ENCODE measurements at regions not wholly inside any gene's neighbourhood (a gene's known extent, or its start where the extent isn't known, plus 50 kb on each side); places are given as distances from the start of the nearest gene placed in this dataset.

- Histone ChIP-seq H3K27me3 (ENCODE audit: insufficient read depth, low read length, poor library complexity, severe bottlenecking) (no peaks in the 10 kb centered on the region), H3K27ac (ENCODE audit: low read depth, low read length) (no peak overlapping the region), H3K36me3 (ENCODE audit: insufficient read depth, low read length) (no peaks in the 10 kb centered on the region), H3K4me1 (ENCODE audit: insufficient read depth, low read length) (no peaks in the 10 kb centered on the region), H3K9me3 (ENCODE audit: low read length) (no peaks in the 10 kb centered on the region), H3K4me3 (ENCODE audit: low read length) (no peak overlapping the region)
- CTCF ChIA-PET, result no interaction called here
- no peak for DNase-seq
- H3K27me3 Mint-ChIP-seq, result peaks cover 4 to 49% of the 10 kb centered on the region in 2 donors
- no peaks in the 10 kb centered on the region for H3K4me1 Mint-ChIP-seq
- H3K27ac Mint-ChIP-seq, result no peak overlapping the region
- no peak overlapping the region for H3K4me3 Mint-ChIP-seq
- no peaks in the 10 kb centered on the region for H3K36me3 Mint-ChIP-seq
- peaks cover 0 to 6% (median 5%) of the 10 kb centered on the region in 5 donors for H3K9me3 Mint-ChIP-seq
- POLR2A ChIA-PET, result no interaction called here
These were observed 70.8 kb upstream of the STARD4 start for GRCh38 chr5:111582993-111583601.

DNA sequence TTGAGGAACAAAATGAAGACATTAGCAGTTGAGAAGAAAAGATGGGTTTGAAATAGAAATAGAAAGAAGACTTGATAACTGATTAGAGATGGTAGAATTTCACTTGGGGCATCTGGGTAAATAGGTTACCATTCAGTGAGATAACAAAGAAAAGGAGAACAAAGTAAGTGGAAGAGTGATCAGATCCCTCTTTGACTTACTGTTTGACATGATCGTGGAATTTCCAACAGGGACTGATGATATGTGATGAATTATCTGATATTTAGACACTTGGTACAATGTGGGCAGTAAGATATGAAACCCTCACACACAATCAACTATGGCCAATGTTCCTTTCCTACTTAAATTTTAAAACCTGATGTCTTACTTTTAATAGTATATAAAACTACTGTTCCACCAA, 70.1 kb upstream of the STARD4 start:
- no peak overlapping the region for H3K27ac Mint-ChIP-seq
- H3K27me3 Mint-ChIP-seq, result peaks cover 4 to 43% of the 10 kb centered on the region in 2 donors
- H3K4me3 ChIP-seq (ENCODE audit: low read length), result no peak overlapping the region
- H3K9me3 Mint-ChIP-seq, result peaks cover 0 to 7% (median 5%) of the 10 kb centered on the region in 5 donors
- no peak overlapping the region for H3K4me3 Mint-ChIP-seq
- H3K36me3 ChIP-seq (ENCODE audit: insufficient read depth, low read length), result no peaks in the 10 kb centered on the region
- H3K36me3 Mint-ChIP-seq, result no peaks in the 10 kb centered on the region
- no peak overlapping the region for H3K27ac ChIP-seq (ENCODE audit: low read depth, low read length)
- CTCF ChIA-PET, result no interaction called here
- H3K4me1 ChIP-seq (ENCODE audit: insufficient read depth, low read length), result no peaks in the 10 kb centered on the region
- no peaks in the 10 kb centered on the region for H3K9me3 ChIP-seq (ENCODE audit: low read length)
- no peak for DNase-seq
- POLR2A ChIA-PET, result no interaction called here
- H3K4me1 Mint-ChIP-seq, result no peaks in the 10 kb centered on the region
- no peaks in the 10 kb centered on the region for H3K27me3 ChIP-seq (ENCODE audit: insufficient read depth, low read length, poor library complexity, severe bottlenecking)

DNA sequence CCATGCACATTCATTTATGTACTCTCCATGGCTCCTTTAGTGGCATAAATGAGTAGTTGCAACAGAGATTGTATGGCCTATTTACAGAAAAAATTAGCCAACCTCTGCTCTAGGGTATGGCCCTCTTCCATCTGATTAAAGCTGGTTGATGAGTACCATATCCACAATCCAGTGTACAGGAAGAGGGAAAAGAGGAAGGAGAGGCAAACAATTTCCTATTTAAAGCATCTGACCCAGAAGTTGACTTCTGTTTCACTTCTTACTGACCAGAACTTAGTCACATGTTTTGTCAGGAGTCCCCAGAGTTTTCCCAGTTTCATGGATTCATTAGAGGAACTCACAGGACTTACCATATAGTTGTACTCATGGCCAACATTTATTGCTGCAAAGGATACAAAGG, 68.6 kb upstream of the STARD4 start:
- no peaks in the 10 kb centered on the region for H3K4me1 ChIP-seq (ENCODE audit: insufficient read depth, low read length)
- ChIA-PET POLR2A (no interaction called here), CTCF (no interaction called here)
- Mint-ChIP-seq H3K9me3 (peaks cover 0 to 7% (median 5%) of the 10 kb centered on the region in 5 donors), H3K27ac (no peak overlapping the region), H3K27me3 (peaks cover 3 to 32% of the 10 kb centered on the region in 2 donors), H3K4me3 (no peak overlapping the region), H3K36me3 (no peaks in the 10 kb centered on the region), H3K4me1 (no peaks in the 10 kb centered on the region)
- no peaks in the 10 kb centered on the region for H3K36me3 ChIP-seq (ENCODE audit: insufficient read depth, low read length)
- no peak overlapping the region for H3K4me3 ChIP-seq (ENCODE audit: low read length)
- no peaks in the 10 kb centered on the region for H3K27me3 ChIP-seq (ENCODE audit: insufficient read depth, low read length, poor library complexity, severe bottlenecking)
- no peak for DNase-seq
- H3K27ac ChIP-seq (ENCODE audit: low read depth, low read length), result no peak overlapping the region
- H3K9me3 ChIP-seq (ENCODE audit: low read length), result no peaks in the 10 kb centered on the region

GRCh38 chr5:111574311-111574710, 62.0 kb upstream of the STARD4 start:
- H3K27me3 Mint-ChIP-seq, result peaks cover 14 to 36% of the 10 kb centered on the region in 2 donors
- Histone ChIP-seq H3K27me3 (ENCODE audit: insufficient read depth, low read length, poor library complexity, severe bottlenecking) (no peaks in the 10 kb centered on the region), H3K36me3 (ENCODE audit: insufficient read depth, low read length) (no peaks in the 10 kb centered on the region), H3K4me1 (ENCODE audit: insufficient read depth, low read length) (no peaks in the 10 kb centered on the region), H3K9me3 (ENCODE audit: low read length) (no peaks in the 10 kb centered on the region), H3K4me3 (ENCODE audit: low read length) (no peak overlapping the region), H3K27ac (ENCODE audit: low read depth, low read length) (no peak overlapping the region)
- POLR2A ChIA-PET, result no interaction called here
- H3K9me3 Mint-ChIP-seq, result peaks cover 4 to 20% (median 9%) of the 10 kb centered on the region in 5 donors
- CTCF ChIA-PET, result no interaction called here
- H3K4me3 Mint-ChIP-seq, result no peak overlapping the region
- no peak for DNase-seq
- no peaks in the 10 kb centered on the region for H3K4me1 Mint-ChIP-seq
- no peak overlapping the region for H3K27ac Mint-ChIP-seq
- no peaks in the 10 kb centered on the region for H3K36me3 Mint-ChIP-seq

- H3K4me1 ChIP-seq (ENCODE audit: insufficient read depth, low read length), result no peaks in the 10 kb centered on the region
- Mint-ChIP-seq H3K27ac (no peak overlapping the region), H3K27me3 (peaks cover 12 to 45% of the 10 kb centered on the region in 2 donors), H3K4me3 (no peak overlapping the region), H3K4me1 (no peaks in the 10 kb centered on the region), H3K9me3 (peaks cover 4 to 18% (median 7%) of the 10 kb centered on the region in 5 donors), H3K36me3 (no peaks in the 10 kb centered on the region)
- no peaks in the 10 kb centered on the region for H3K27me3 ChIP-seq (ENCODE audit: insufficient read depth, low read length, poor library complexity, severe bottlenecking)
- POLR2A ChIA-PET, result no interaction called here
- no peak for DNase-seq
- H3K9me3 ChIP-seq (ENCODE audit: low read length), result no peaks in the 10 kb centered on the region
- no peaks in the 10 kb centered on the region for H3K36me3 ChIP-seq (ENCODE audit: insufficient read depth, low read length)
- H3K27ac ChIP-seq (ENCODE audit: low read depth, low read length), result no peak overlapping the region
- CTCF ChIA-PET, result no interaction called here
- no peak overlapping the region for H3K4me3 ChIP-seq (ENCODE audit: low read length)
These were observed 60.2 kb upstream of the STARD4 start for GRCh38 chr5:111572561-111572960.

- no peak for DNase-seq
- Mint-ChIP-seq H3K36me3 (peaks cover 0 to 6% (median 0%) of the 10 kb centered on the region in 3 donors), H3K9me3 (peaks cover 6 to 20% (median 11%) of the 10 kb centered on the region in 5 donors), H3K4me3 (no peak overlapping the region), H3K27me3 (peaks cover 30 to 33% of the 10 kb centered on the region in 2 donors), H3K4me1 (no peaks in the 10 kb centered on the region), H3K27ac (no peak overlapping the region)
- ChIA-PET POLR2A (no interaction called here), CTCF (interaction anchor here (1.3 kb wide), 1 partner anchor 12 kb away, joined by 4 read pairs; no protein-coding TSS in a partner anchor)
- no peaks in the 10 kb centered on the region for H3K9me3 ChIP-seq (ENCODE audit: low read length)
- H3K27ac ChIP-seq (ENCODE audit: low read depth, low read length), result no peak overlapping the region
- no peaks in the 10 kb centered on the region for H3K36me3 ChIP-seq (ENCODE audit: insufficient read depth, low read length)
- H3K27me3 ChIP-seq (ENCODE audit: insufficient read depth, low read length, poor library complexity, severe bottlenecking), result no peaks in the 10 kb centered on the region
- H3K4me3 ChIP-seq (ENCODE audit: low read length), result no peak overlapping the region
- H3K4me1 ChIP-seq (ENCODE audit: insufficient read depth, low read length), result no peaks in the 10 kb centered on the region
These were observed 50.9 kb upstream of the STARD4 start for GRCh38 chr5:111563031-111563822.

DNA sequence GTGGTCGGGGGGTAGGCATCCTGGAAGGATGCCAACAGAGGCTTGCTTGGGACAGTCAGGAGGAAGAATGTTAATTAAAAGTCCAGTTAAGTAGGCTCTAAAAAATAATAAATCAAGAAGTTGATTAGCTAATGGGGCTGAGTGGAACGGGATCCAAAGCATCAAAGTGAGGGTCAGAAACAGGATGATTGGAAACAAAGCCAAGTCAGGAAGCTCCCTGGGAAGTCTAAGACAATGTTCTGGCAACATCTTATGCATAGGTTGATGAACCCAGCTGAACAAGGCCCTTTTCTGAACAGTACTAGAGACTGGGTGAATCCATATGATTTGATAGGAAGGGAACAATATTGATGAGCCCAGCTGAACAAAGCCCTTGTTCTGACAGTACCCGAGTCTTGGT, 50.2 kb upstream of the STARD4 start:
- ChIA-PET CTCF (interaction anchor here (0.8 to 1.3 kb wide), 2 partner anchors 10 to 12 kb away, joined by 3 to 6 read pairs; no protein-coding TSS in a partner anchor), POLR2A (no interaction called here)
- DNase-seq, result no peak
- Histone ChIP-seq H3K27me3 (ENCODE audit: insufficient read depth, low read length, poor library complexity, severe bottlenecking) (no peaks in the 10 kb centered on the region), H3K27ac (ENCODE audit: low read depth, low read length) (no peak overlapping the region), H3K36me3 (ENCODE audit: insufficient read depth, low read length) (no peaks in the 10 kb centered on the region), H3K9me3 (ENCODE audit: low read length) (no peaks in the 10 kb centered on the region), H3K4me1 (ENCODE audit: insufficient read depth, low read length) (no peaks in the 10 kb centered on the region), H3K4me3 (ENCODE audit: low read length) (no peak overlapping the region)
- Mint-ChIP-seq H3K9me3 (peaks cover 6 to 20% (median 11%) of the 10 kb centered on the region in 5 donors), H3K27ac (no peak overlapping the region), H3K4me1 (no peaks in the 10 kb centered on the region), H3K36me3 (peaks cover 0 to 6% (median 0%) of the 10 kb centered on the region in 3 donors), H3K4me3 (no peak overlapping the region), H3K27me3 (peaks cover 29 to 34% of the 10 kb centered on the region in 2 donors)
